HS-5 (cell line): ENCODE measurements at regions not wholly inside any gene's neighbourhood (a gene's known extent, or its start where the extent isn't known, plus 50 kb on each side); places are given as distances from the start of the nearest gene placed in this dataset.

Experiments
- DNase-seq: peaks from one replicate; pipeline ENCODE4 v3.0.0-alpha.2; 2012; ENCODE audit warnings: low read depth

DNA sequence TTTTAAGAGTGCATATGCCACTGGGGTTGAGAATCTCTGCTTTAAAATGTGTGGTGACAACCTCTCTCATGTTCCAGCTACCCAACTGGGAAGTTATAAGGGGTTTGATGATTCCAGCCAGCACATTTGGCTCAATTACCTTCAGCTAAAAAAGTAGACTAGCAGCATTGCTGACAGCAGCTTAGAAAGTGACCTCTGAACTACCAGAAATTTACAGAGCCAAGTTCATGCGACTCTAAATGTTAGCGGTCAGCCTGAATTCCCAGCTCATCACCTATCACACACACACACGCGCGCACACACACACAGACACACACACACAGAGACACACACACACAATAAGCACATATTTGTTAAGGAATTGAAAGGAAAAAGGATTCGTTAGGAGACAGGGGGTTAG lies 377.5 kb downstream of the TMEM167A start:
- DNase-seq, result no peak

DNA sequence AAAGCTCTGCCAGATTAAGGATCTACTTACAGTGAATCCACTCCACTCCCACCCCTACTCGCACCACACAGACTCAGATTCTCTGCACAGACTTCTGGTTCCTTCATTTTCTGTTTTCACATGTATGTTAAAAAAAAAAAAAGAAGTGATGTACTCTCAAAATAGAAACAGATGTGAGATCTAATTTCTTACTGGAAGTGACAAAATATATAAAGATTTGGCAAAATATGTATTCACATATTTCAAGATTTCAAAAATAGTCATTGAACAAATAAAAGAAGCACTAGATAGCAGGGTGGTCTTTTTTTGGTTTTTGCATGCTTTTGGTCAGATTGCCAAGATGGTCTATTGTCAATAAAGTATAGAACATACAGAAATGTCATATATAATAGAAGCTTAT lies 379.2 kb downstream of the TMEM167A start:
- DNase-seq, result no peak

DNA sequence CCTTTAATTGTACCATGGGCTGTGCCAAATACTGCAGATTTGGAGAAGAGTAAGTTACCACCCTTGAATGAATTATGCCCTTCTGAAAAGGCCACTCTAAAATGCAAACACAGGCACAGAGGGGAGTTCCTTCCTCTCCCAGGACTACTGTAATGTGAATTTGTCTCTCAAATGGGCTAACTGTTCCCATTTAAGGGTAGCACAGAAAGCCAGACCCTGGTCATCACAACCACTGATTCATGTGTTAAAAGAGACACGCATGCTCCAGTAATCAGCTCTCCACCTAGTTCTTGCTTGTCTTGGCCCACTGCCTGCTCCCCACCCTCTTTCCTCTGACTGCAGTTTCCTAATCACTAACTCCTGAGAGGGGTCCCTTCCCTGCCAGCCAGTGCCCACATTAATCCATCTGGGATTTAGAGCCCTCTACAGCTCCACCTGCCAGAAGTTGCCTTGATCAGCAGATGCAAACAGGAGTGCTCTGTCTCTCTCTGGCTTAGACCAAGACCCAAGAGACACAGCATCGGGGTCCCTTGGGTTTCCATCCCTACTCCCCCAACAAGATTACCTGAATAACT lies 382.4 kb downstream of the TMEM167A start:
- no peak for DNase-seq

GRCh38 chr5:82692826-82693225 lies 384.4 kb downstream of the TMEM167A start:
- no peak for DNase-seq

- no peak for DNase-seq
Measured at GRCh38 chr5:82684659-82685058, 392.5 kb downstream of the TMEM167A start.

DNA sequence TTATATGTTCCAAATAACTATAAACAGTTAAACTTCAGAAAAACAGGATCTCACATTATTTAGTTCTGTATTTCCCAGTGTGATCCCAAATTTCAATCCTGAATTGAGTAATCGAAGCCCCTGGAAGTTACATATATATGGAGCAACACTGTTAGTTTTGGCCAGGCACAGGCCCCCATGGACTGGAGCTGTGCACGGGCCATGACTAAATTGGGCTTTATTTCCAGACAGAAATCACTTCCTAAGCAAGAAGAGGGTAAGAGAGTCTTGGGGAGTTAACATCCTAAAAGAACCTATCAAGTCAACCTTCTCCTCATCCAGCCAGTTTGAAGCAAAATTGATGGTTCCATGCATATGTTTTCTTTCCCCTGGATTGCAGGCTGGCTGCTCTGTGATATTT lies 393.0 kb downstream of the TMEM167A start:
- no peak for DNase-seq

GRCh38 chr5:82679660-82680059 lies 397.5 kb downstream of the TMEM167A start:
- no peak for DNase-seq

DNA sequence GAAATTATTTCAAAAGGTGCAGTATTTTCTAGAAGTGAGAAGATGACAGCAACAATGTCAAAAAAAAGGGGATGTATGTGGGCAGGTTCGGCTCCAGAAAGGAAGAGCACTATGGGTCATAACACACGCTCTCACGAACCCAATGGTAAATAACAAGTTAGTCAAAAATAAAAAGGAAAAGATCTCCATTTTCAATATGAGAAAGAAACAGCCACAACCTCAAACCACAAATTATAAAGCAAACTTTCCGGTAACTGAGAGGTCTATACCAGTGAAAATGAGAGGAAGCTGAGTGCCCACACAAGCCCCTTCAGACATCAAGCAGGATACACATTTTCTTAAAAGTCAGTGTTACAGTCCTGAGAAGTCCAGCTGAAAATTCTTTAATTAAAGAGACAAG lies 398.5 kb upstream of the RPS23 start:
- DNase-seq, result no peak

GRCh38 chr5:82674671-82675070 lies 396.5 kb upstream of the RPS23 start:
- no peak for DNase-seq

- no peak for DNase-seq
Measured at GRCh38 chr5:82673057-82673809, 395.1 kb upstream of the RPS23 start.

DNA sequence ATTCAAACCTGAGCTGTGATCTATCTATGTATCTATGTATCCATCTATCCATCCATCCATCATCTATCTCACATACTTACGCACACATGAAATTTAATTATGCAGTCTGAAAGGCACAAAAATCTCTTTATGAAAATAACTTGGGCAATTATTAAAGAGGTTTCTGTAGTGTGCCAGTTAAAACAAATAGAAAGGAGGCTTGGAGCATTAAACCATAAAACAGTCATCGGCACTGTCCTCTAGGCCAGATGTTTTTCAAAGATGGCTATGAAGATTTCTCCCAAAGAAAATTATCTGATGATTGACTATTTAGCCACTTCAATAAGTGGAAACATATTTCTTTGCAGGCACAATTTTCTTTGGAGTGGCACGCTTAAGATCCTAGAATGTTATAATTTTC lies 392.5 kb upstream of the RPS23 start:
- DNase-seq, result no peak

- DNase-seq, result no peak
Measured at GRCh38 chr5:82669720-82670119, 391.6 kb upstream of the RPS23 start.

DNA sequence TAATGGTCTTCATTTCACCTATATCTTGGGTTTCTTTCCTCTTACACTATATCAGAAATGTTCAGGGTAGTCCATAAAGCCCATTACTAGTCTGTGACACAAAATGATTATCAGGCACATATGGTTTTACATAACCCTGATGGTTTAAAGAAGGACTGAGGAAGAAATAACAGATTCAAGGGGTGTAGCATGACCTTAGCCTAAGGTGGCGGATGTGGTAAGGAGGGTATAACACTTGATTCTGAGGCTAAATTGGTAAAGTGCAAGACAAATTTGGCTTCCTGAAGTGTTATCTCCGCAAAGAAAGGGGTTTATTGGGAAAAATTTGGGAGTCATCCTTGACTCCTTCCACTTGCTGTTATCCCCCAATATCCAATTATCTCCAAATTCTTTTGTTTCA lies 388.2 kb upstream of the RPS23 start:
- no peak for DNase-seq

DNA sequence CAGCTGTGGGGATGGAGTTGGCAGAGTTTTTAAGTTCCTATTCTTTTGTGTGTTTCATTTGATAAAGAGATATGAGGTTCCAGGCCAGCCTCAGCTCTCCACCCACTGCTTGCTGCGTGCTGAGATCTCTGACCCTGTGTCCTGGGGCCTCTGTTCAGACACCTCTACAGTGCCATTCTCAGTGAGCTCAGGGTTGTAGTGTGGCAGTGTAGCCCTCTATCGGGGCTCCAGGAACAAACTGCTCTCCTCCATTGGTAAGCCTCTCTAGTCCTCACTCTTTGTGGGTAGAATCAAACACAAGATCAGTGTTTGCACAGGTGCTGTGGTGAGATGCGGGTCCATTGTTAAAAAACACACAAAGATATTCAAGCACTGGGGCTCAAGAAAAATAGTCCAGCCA lies 386.6 kb upstream of the RPS23 start:
- no peak for DNase-seq

DNA sequence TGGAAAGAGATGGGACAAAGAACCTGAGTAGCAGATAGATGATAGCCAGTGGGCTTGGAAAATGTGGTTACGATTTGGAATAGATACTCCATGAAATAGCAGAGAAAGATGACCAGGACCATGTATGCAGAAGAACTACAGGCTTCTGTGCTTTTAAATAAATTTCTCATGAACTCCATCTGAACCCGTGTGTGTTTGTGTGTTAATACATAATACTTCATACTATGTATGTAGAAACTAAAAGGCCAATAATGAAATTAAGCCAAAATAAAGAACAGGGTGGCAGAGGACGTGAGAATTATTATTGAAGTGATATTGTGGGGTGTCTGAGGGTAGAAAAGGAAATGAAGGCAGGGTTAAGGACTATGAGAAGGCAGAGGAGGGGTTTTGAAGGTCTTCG lies 385.1 kb upstream of the RPS23 start:
- DNase-seq, result no peak

GRCh38 chr5:82662340-82662739 lies 384.2 kb upstream of the RPS23 start:
- no peak for DNase-seq

- DNase-seq, result no peak
Measured at GRCh38 chr5:82661933-82662332, 383.8 kb upstream of the RPS23 start.

DNA sequence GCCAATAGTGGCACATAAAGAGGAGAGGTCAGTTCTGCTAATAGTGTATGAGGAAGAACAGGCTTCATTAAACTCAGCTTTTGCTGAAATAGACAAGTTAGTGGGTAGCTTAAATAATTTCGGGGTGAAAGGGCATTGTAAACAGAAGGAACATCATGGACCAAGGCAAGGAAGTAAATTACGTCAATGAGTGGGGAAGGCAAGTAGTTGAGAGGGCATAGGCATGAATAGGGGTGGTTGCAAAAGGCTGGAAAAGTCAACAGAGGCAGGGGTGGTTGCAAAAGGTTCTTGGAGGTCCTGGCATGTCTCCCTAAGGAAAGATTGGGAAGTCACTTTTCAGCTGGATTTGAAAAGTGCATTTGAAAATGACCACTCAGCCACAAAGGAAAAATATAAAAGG lies 383.3 kb upstream of the RPS23 start:
- no peak for DNase-seq

- DNase-seq, result no peak
Measured at GRCh38 chr5:82659115-82659514, 381.0 kb upstream of the RPS23 start.

- DNase-seq, result no peak
Measured at GRCh38 chr5:82657033-82657699, 379.0 kb upstream of the RPS23 start.

GRCh38 chr5:82656341-82656761 lies 378.2 kb upstream of the RPS23 start:
- no peak for DNase-seq

DNA sequence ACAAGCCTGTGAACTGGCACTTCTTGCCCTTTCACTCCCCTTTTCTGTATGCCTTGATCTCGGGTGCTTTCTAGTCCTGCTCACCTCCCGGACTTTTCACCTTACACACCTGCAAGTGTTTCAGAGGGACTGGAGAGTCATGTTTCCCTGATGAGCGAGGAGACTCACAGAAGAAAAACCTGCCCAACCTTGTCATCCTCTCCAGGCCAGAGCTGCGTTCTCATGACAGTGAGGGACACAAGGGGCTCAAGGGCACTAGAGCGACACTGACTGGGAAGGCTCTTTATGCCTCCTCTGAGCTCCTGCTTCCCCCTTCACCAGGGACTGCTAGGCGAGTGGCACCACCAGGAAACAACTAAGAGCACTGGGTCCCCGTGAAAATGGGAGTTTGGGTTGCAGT lies 376.9 kb upstream of the RPS23 start:
- no peak for DNase-seq

DNA sequence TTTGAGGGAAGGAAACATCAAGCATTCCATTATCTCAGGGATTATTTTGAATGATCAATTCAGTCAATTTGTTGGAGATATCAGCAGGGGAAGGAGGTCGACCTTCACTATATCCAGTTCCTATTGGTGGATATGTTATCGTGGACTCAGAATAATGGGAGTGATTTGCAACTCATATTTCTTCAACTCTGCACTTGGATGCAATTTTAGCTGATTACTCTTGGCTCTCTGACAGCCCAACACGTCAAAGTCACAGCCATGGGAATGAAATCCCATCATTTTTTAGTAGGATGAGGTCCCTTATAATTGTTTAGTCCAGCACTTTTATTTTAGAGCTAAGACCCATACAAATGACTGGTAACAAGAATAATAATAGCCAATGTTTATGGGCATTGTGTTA lies 371.8 kb upstream of the RPS23 start:
- DNase-seq, result no peak

DNA sequence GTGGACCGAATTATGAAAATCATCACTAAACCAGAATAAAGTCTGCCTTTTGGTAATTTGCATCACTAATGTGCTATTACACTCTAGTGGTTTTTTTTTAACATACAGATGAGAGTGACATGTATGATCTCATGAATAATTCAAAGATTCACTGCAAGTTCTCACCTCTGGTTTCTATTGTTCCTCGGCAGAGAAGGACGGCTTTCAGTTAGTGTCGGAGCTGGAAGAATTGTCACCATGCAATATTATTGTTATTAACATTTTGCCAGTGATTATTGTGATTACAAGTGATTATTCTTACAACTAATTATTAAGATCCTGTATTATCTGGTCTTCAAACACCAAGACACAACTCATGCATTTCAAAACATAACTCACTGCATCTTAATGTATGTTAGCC lies 366.6 kb upstream of the RPS23 start:
- DNase-seq, result no peak
